Astrocyte (in vitro differentiated cells and primary cell): ENCODE measurements at regions not wholly inside any gene's neighbourhood (a gene's known extent, or its start where the extent isn't known, plus 50 kb on each side); places are given as distances from the start of the nearest gene placed in this dataset.
"Not testable (repeated sequence)": the region's sequence is repeated elsewhere in the genome, so short reads cannot be mapped to it uniquely, and the experiment has no call there.

Source experiments
- DNase-seq: peaks from one replicate; pipeline ENCODE4 v3.0.0-alpha.2; 2010; ENCODE audit warnings: low read depth
- FAIRE-seq: peaks from 2 replicates; lab custom pipeline; 2011; peaks lifted over from hg19 to GRCh38; lab: Jason Lieb, UNC
- H2AFZ ChIP-seq: 2 replicates; pipeline ENCODE4 v1.6.0; 2012; ENCODE audit warnings: low read depth, low read length, inconsistent platforms
- H3K27ac ChIP-seq: 2 replicates; pipeline ENCODE4 v1.5.1; 2011; ENCODE audit warnings: low read depth, low read length, inconsistent platforms
- H3K27me3 ChIP-seq: 2 replicates; pipeline ENCODE4 v1.6.0; 2011; ENCODE audit warnings: low read length, inconsistent platforms; ENCODE audit not compliant: insufficient read depth
- H3K36me3 ChIP-seq: 2 replicates; pipeline ENCODE4 v1.5.1; 2011; ENCODE audit warnings: low read length, inconsistent platforms; ENCODE audit not compliant: insufficient read depth
- H3K4me1 ChIP-seq: 2 replicates; pipeline ENCODE4 v1.5.1; 2011; ENCODE audit warnings: low read length, inconsistent platforms; ENCODE audit not compliant: insufficient read depth
- H3K4me2 ChIP-seq: 2 replicates; pipeline ENCODE4 v1.6.0; 2012; ENCODE audit warnings: low read length, inconsistent platforms
- H3K4me3 ChIP-seq: 2 replicates; pipeline ENCODE4 v1.5.1; 2011; ENCODE audit warnings: low read depth, mild to moderate bottlenecking, low read length, inconsistent platforms; ENCODE audit not compliant: insufficient read depth
- H3K79me2 ChIP-seq: 2 replicates; pipeline ENCODE4 v1.6.0; 2012; ENCODE audit warnings: mild to moderate bottlenecking, low read length, inconsistent platforms; ENCODE audit not compliant: insufficient read depth
- H3K9ac ChIP-seq: 2 replicates; pipeline ENCODE4 v1.6.0; 2012; ENCODE audit warnings: mild to moderate bottlenecking, low read length, inconsistent platforms
- H3K9me3 ChIP-seq: 2 replicates; pipeline ENCODE4 v1.5.1; 2012; ENCODE audit warnings: low read depth, mild to moderate bottlenecking, low read length, inconsistent platforms; ENCODE audit not compliant: insufficient read depth
- H4K20me1 ChIP-seq: 2 replicates; pipeline ENCODE4 v1.6.0; 2012; ENCODE audit warnings: low read length, inconsistent platforms; ENCODE audit not compliant: insufficient read depth
- H3K27ac Mint-ChIP-seq: one replicate; pipeline ENCODE4 v1.8.0; 2021; ENCODE audit warnings: mild to moderate bottlenecking, mixed read lengths; ENCODE audit not compliant: unreplicated experiment
- H3K27me3 Mint-ChIP-seq: one replicate; pipeline ENCODE4 v1.8.0; 2021; ENCODE audit warnings: low read depth, mixed read lengths; ENCODE audit not compliant: unreplicated experiment
- H3K36me3 Mint-ChIP-seq: one replicate; pipeline ENCODE4 v1.8.0; 2021; ENCODE audit warnings: low read depth, mixed read lengths; ENCODE audit not compliant: unreplicated experiment
- H3K4me1 Mint-ChIP-seq: one replicate; pipeline ENCODE4 v1.8.0; 2021; ENCODE audit warnings: low read depth, mixed read lengths; ENCODE audit not compliant: unreplicated experiment
- H3K4me3 Mint-ChIP-seq: one replicate; pipeline ENCODE4 v1.8.0; 2021; ENCODE audit warnings: mild to moderate bottlenecking, moderate library complexity, mixed read lengths; ENCODE audit not compliant: unreplicated experiment
- H3K9me3 Mint-ChIP-seq: one replicate; pipeline ENCODE4 v1.8.0; 2021; ENCODE audit warnings: mild to moderate bottlenecking, mixed read lengths; ENCODE audit not compliant: unreplicated experiment
- EZH2 ChIP-seq: IDR thresholded peaks from 2 replicates; pipeline ENCODE4 v1.6.1; 2012; ENCODE audit warnings: mild to moderate bottlenecking, low read length, inconsistent platforms; ENCODE audit not compliant: insufficient read depth
- TF ChIP-seq, protein P1 (sequence below): IDR thresholded peaks from 2 replicates; pipeline ENCODE4 v1.5.1; 2011; ENCODE audit warnings: low read depth, mild to moderate bottlenecking, inconsistent platforms, low read length, moderate library complexity; ENCODE audit not compliant: insufficient read depth

DNA sequence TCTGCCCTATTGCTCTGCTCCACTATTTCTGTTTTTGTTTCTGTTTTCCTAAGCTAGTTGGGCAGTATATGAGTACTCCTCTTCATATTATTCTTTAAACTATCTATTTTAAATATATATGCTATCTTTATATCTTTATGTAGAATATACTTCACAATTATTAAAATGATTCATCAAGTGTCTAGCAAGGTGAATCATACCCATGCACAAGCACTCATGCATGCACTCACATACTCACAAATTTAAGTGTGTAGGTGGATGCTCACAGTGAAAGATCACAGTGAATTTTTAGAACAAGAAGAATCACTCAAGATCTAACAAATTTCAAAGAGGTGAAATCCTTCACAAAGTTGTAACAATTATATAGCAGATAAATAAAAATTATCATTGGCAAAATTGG, 435.6 kb upstream of the SLITRK5 start:
- Histone ChIP-seq H3K4me3 (no peak overlapping the region), H3K9me3 (no peaks in the 10 kb centered on the region), H3K79me2 (no peaks in the 10 kb centered on the region), H4K20me1 (no peaks in the 10 kb centered on the region), H2AFZ (no peak overlapping the region), H3K9ac (no peak overlapping the region), H3K27ac (no peak overlapping the region), H3K27me3 (peaks cover 2% of the 10 kb centered on the region), H3K36me3 (no peaks in the 10 kb centered on the region), H3K4me2 (peak overlapping the region; percentile 28), H3K4me1 (peaks cover 4% of the 10 kb centered on the region)
- peaks cover 9% of the 10 kb centered on the region for H3K4me1 Mint-ChIP-seq
- H3K9me3 Mint-ChIP-seq = peaks cover 5% of the 10 kb centered on the region
- peak overlapping the region; percentile 27 for H3K27ac Mint-ChIP-seq
- FAIRE-seq = no peak
- H3K4me3 Mint-ChIP-seq = no peak overlapping the region
- TF ChIP-seq, protein P1, sequence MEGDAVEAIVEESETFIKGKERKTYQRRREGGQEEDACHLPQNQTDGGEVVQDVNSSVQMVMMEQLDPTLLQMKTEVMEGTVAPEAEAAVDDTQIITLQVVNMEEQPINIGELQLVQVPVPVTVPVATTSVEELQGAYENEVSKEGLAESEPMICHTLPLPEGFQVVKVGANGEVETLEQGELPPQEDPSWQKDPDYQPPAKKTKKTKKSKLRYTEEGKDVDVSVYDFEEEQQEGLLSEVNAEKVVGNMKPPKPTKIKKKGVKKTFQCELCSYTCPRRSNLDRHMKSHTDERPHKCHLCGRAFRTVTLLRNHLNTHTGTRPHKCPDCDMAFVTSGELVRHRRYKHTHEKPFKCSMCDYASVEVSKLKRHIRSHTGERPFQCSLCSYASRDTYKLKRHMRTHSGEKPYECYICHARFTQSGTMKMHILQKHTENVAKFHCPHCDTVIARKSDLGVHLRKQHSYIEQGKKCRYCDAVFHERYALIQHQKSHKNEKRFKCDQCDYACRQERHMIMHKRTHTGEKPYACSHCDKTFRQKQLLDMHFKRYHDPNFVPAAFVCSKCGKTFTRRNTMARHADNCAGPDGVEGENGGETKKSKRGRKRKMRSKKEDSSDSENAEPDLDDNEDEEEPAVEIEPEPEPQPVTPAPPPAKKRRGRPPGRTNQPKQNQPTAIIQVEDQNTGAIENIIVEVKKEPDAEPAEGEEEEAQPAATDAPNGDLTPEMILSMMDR = no peak
- no peak for TF ChIP-seq EZH2
- peak; percentile 54 for DNase-seq
- H3K27me3 Mint-ChIP-seq = no peaks in the 10 kb centered on the region
- no peaks in the 10 kb centered on the region for H3K36me3 Mint-ChIP-seq

GRCh38 chr13:87244256-87244890, 426.8 kb upstream of the SLITRK5 start:
- Histone ChIP-seq H3K9ac (no peak overlapping the region), H3K27ac (no peak overlapping the region), H3K27me3 (no peaks in the 10 kb centered on the region), H3K4me3 (no peak overlapping the region), H2AFZ (peak overlapping the region; percentile 29), H4K20me1 (no peaks in the 10 kb centered on the region), H3K9me3 (no peaks in the 10 kb centered on the region), H3K4me2 (no peak overlapping the region), H3K79me2 (no peaks in the 10 kb centered on the region), H3K4me1 (no peaks in the 10 kb centered on the region), H3K36me3 (no peaks in the 10 kb centered on the region)
- H3K4me3 Mint-ChIP-seq = no peak overlapping the region
- peaks cover 11% of the 10 kb centered on the region for H3K4me1 Mint-ChIP-seq
- TF ChIP-seq, protein P1 = no peak
- TF ChIP-seq EZH2 = no peak
- no peak for DNase-seq
- no peaks in the 10 kb centered on the region for H3K36me3 Mint-ChIP-seq
- H3K27me3 Mint-ChIP-seq = no peaks in the 10 kb centered on the region
- FAIRE-seq = no peak
- no peaks in the 10 kb centered on the region for H3K9me3 Mint-ChIP-seq
- peak overlapping the region; percentile 64 for H3K27ac Mint-ChIP-seq

DNA sequence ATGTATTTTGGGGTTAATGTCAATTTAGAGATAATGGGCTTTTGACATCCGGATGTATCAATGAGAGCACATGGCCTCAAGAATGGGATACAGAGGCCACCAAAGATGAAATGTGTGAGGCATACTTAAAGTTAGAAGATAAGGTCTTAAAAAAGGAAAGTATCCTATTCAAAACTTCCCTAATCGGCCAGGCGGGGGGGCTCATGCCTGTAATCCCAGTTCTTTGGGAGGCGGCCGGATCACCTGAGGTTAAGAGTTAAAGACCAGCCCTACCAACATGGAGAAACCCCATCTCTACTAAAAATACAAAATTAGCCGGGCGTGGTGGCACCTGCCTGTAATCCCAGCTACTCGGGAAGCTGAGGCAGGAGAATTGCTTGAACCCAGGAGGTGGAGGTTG, 421.3 kb upstream of the SLITRK5 start:
- H3K9me3 Mint-ChIP-seq, H3K4me1 ChIP-seq, H3K36me3 Mint-ChIP-seq, H3K4me2 ChIP-seq, H3K9me3 ChIP-seq, DNase-seq, H2AFZ ChIP-seq, H3K27me3 Mint-ChIP-seq, H3K4me3 Mint-ChIP-seq, FAIRE-seq, H3K27ac Mint-ChIP-seq, H3K27ac ChIP-seq, H3K79me2 ChIP-seq, H3K36me3 ChIP-seq, H3K9ac ChIP-seq, H3K4me1 Mint-ChIP-seq, H4K20me1 ChIP-seq, H3K4me3 ChIP-seq, H3K27me3 ChIP-seq: not testable (repeated sequence)
